Suprapubic skin (tissue), 3 donors: ENCODE measurements at regions not wholly inside any gene's neighbourhood (a gene's known extent, or its start where the extent isn't known, plus 50 kb on each side); places are given as distances from the start of the nearest gene placed in this dataset.

ENCODE experiments used
- POLR2AphosphoS5 ChIP-seq, 3 donors: sonication (generic); formaldehyde crosslinking; IDR thresholded peaks; one replicate each; pipeline ENCODE4 v1.6.1; 2017; ENCODE audit warnings: antibody characterized with exemption in 3 of 3
- TF ChIP-seq, protein P1 (sequence below), 2 donors: fragments of 200-600 bp in 1 of 2; fragments of 450-650 bp in 1 of 2; sonication (generic) in 1 of 2; IDR thresholded peaks; one replicate each; pipeline ENCODE4 v1.5.1; 2016 to 2019; ENCODE audit warnings: antibody characterized with exemption in 2 of 2, mild to moderate bottlenecking in 1 of 2, moderate library complexity in 1 of 2

DNA sequence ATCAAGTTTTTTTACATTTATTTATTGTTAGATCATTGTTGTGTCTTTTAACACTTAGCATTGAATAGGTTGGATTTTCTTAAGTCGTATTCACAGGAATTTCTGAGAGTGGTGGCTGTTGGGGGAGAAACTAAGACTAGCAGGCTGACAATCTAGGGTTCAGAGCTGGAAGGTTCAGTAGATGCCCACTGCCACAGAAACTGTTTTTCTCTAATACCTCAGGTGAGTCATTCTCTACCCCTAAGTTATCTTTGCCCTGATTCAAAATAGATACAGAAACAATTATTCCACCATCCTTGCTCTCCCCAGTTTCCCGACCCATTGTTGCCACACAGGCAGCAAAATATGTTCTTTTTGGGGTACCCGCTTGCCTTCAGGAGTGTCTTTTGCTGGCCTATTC, 870.8 kb upstream of the ID2 start:
- TF ChIP-seq, protein P1, sequence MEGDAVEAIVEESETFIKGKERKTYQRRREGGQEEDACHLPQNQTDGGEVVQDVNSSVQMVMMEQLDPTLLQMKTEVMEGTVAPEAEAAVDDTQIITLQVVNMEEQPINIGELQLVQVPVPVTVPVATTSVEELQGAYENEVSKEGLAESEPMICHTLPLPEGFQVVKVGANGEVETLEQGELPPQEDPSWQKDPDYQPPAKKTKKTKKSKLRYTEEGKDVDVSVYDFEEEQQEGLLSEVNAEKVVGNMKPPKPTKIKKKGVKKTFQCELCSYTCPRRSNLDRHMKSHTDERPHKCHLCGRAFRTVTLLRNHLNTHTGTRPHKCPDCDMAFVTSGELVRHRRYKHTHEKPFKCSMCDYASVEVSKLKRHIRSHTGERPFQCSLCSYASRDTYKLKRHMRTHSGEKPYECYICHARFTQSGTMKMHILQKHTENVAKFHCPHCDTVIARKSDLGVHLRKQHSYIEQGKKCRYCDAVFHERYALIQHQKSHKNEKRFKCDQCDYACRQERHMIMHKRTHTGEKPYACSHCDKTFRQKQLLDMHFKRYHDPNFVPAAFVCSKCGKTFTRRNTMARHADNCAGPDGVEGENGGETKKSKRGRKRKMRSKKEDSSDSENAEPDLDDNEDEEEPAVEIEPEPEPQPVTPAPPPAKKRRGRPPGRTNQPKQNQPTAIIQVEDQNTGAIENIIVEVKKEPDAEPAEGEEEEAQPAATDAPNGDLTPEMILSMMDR (IDR thresholded peaks at IDR 0.05): no peak
- no peak for TF ChIP-seq POLR2AphosphoS5 (IDR thresholded peaks at IDR 0.05)
